ENCODE measurements at regions not wholly inside any gene's neighbourhood (a gene's known extent, or its start where the extent isn't known, plus 50 kb on each side); places are given as distances from the start of the nearest gene placed in this dataset.

GRCh38 chr15:81516461-81516860 is 142.4 kb upstream of the TMC3 start:
- Histone ChIP-seq H2AFZ (ENCODE audit: low read depth, low read length) (peak overlapping the region; percentile 2), H3K9ac (replicated peaks; ENCODE audit: extremely low read depth, insufficient read depth, low read length) (no peak overlapping the region), H3K27ac (ENCODE audit: insufficient read depth, low read depth, low read length) (no peak overlapping the region), H3K4me2 (ENCODE audit: insufficient read depth, low read length) (peak overlapping the region; percentile 47), H3K79me2 (ENCODE audit: control insufficient read depth, insufficient read depth, low read length) (no peaks in the 10 kb centered on the region), H3K4me3 (replicated peaks in 1 of 3; ENCODE audit: insufficient read depth in 1 of 3, low read depth in 1 of 3, low read length in 3 of 3) (peak overlapping the region in 1 of 3 experiments; percentile 3), H3K36me3 (ENCODE audit: control insufficient read depth in 2 of 2, extremely low read depth in 1 of 2, insufficient read depth in 2 of 2, low read length in 2 of 2) (no peaks in the 10 kb centered on the region), H3K27me3 (ENCODE audit: control insufficient read depth in 2 of 2, insufficient read depth in 2 of 2, low read length in 2 of 2) (no peaks in the 10 kb centered on the region), H4K20me1 (replicated peaks; ENCODE audit: control insufficient read depth, extremely low read depth, insufficient read depth, low read length) (no peaks in the 10 kb centered on the region), H3K9me3 (replicated peaks; ENCODE audit: control insufficient read depth, insufficient read depth, low read length) (no peaks in the 10 kb centered on the region), H3K9me1 (replicated peaks; ENCODE audit: control insufficient read depth, extremely low read depth, insufficient read depth, low read length) (no peaks in the 10 kb centered on the region), H3K4me1 (ENCODE audit: control insufficient read depth, extremely low read depth, insufficient read depth, low read length) (peaks cover 15% of the 10 kb centered on the region)
- intact Hi-C loops (cut with micrococcal nuclease) (loop anchor here (1.0 kb wide), 1 partner anchor 12 kb away; no protein-coding TSS in a partner anchor), dilution Hi-C loops (cut with MboI; ENCODE audit: extremely low pct_ligation_motif_present, low sequenced_read_pairs) (no loop called here)
- ChIA-PET POLR2A (interaction anchor here (1.0 to 1.5 kb wide), 2 partner anchors 12 to 15 kb away, joined by 3 to 4 read pairs; no protein-coding TSS in a partner anchor), CTCF (interaction anchor here (0.8 to 1.8 kb wide), 2 partner anchors 10 to 12 kb away, joined by 3 to 11 read pairs; no protein-coding TSS in a partner anchor)
- TF ChIP-seq FOS (IDR thresholded peaks at IDR 0.05; ENCODE audit: borderline replicate concordance, insufficient read depth, low read length) = peak; percentile 95
- peak; percentile 57 for TF ChIP-seq POLR2AphosphoS5 (IDR thresholded peaks at IDR 0.05; ENCODE audit: insufficient read depth, low read depth, low read length)
- TF ChIP-seq JUN (IDR thresholded peaks at IDR 0.05; ENCODE audit: borderline replicate concordance, insufficient read depth, insufficient read length, low read depth) = peak; percentile 68
- no peak for TF ChIP-seq POLR2A (IDR thresholded peaks at IDR 0.05; ENCODE audit: low read depth, low read length)
- TF ChIP-seq GATA2 (IDR thresholded peaks at IDR 0.05; ENCODE audit: insufficient read depth, insufficient read length, low read depth, low read length) = peak; percentile 89
- DNase-seq (ENCODE audit: low read depth, low spot score) (peak; percentile 81), FAIRE-seq (peak; percentile 69)
- no TSS peak for BruUV-seq (replicated peaks)

DNA sequence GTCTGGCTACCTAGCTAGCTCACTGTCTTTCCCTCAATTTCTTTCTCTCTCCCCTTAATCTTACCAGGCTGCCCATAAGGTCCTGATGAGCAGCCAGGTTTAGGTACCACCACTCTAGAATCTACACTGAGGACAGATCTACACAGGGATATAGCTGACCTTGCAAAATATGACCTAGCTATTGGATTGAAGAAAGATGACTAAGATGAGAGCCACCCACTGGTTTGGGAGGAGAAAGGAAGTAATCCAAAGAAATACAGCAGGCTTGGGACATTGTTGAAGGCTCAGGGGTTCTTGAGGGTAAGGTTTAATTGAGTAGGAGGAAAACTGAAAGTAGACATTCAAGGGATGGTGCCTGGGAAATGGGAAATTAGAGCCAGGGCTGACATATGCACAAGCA is 142.0 kb upstream of the TMC3 start:
- TF ChIP-seq MAX (IDR thresholded peaks at IDR 0.05; ENCODE audit: insufficient read depth, insufficient read length) (no peak), EZH2 (IDR thresholded peaks at IDR 0.05; ENCODE audit: borderline replicate concordance, low read depth, low read length, severe bottlenecking) (no peak), GATA2 (IDR thresholded peaks at IDR 0.05; ENCODE audit: insufficient read depth, insufficient read length, low read depth, low read length) (no peak), JUN (IDR thresholded peaks at IDR 0.05; ENCODE audit: borderline replicate concordance, insufficient read depth, insufficient read length, low read depth) (no peak), POLR2AphosphoS5 (IDR thresholded peaks at IDR 0.05; ENCODE audit: insufficient read depth, low read depth, low read length) (no peak), POLR2A (IDR thresholded peaks at IDR 0.05; ENCODE audit: low read depth, low read length) (no peak), MYC (IDR thresholded peaks at IDR 0.05; ENCODE audit: low read depth, low read length) (no peak), FOS (IDR thresholded peaks at IDR 0.05; ENCODE audit: borderline replicate concordance, insufficient read depth, low read length) (no peak)
- TF ChIP-seq, protein P1, sequence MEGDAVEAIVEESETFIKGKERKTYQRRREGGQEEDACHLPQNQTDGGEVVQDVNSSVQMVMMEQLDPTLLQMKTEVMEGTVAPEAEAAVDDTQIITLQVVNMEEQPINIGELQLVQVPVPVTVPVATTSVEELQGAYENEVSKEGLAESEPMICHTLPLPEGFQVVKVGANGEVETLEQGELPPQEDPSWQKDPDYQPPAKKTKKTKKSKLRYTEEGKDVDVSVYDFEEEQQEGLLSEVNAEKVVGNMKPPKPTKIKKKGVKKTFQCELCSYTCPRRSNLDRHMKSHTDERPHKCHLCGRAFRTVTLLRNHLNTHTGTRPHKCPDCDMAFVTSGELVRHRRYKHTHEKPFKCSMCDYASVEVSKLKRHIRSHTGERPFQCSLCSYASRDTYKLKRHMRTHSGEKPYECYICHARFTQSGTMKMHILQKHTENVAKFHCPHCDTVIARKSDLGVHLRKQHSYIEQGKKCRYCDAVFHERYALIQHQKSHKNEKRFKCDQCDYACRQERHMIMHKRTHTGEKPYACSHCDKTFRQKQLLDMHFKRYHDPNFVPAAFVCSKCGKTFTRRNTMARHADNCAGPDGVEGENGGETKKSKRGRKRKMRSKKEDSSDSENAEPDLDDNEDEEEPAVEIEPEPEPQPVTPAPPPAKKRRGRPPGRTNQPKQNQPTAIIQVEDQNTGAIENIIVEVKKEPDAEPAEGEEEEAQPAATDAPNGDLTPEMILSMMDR (IDR thresholded peaks at IDR 0.05; ENCODE audit: extremely low read depth in 1 of 2, insufficient read depth in 1 of 2, low read depth in 1 of 2, low read length in 2 of 2) = no peak
- Histone ChIP-seq H3K79me2 (ENCODE audit: control insufficient read depth, insufficient read depth, low read length) (no peaks in the 10 kb centered on the region), H2AFZ (ENCODE audit: low read depth, low read length) (peak overlapping the region; percentile 2), H3K27me3 (ENCODE audit: control insufficient read depth in 2 of 2, insufficient read depth in 2 of 2, low read length in 2 of 2) (no peaks in the 10 kb centered on the region), H3K9me3 (replicated peaks; ENCODE audit: control insufficient read depth, insufficient read depth, low read length) (no peaks in the 10 kb centered on the region), H3K4me2 (ENCODE audit: insufficient read depth, low read length) (peak overlapping the region; percentile 47), H4K20me1 (replicated peaks; ENCODE audit: control insufficient read depth, extremely low read depth, insufficient read depth, low read length) (no peaks in the 10 kb centered on the region), H3K4me1 (ENCODE audit: control insufficient read depth, extremely low read depth, insufficient read depth, low read length) (peaks cover 19% of the 10 kb centered on the region), H3K9ac (replicated peaks; ENCODE audit: extremely low read depth, insufficient read depth, low read length) (no peak overlapping the region), H3K9me1 (replicated peaks; ENCODE audit: control insufficient read depth, extremely low read depth, insufficient read depth, low read length) (no peaks in the 10 kb centered on the region), H3K4me3 (replicated peaks in 1 of 3; ENCODE audit: insufficient read depth in 1 of 3, low read depth in 1 of 3, low read length in 3 of 3) (peak overlapping the region in 1 of 3 experiments; percentile 3), H3K27ac (ENCODE audit: insufficient read depth, low read depth, low read length) (no peak overlapping the region), H3K36me3 (ENCODE audit: control insufficient read depth in 2 of 2, extremely low read depth in 1 of 2, insufficient read depth in 2 of 2, low read length in 2 of 2) (no peaks in the 10 kb centered on the region)
- no TSS peak for BruUV-seq (replicated peaks)
- no peak for FAIRE-seq
- dilution Hi-C loops (cut with MboI; ENCODE audit: extremely low pct_ligation_motif_present, low sequenced_read_pairs) (no loop called here), intact Hi-C loops (cut with micrococcal nuclease) (loop anchor here (1.0 kb wide), 1 partner anchor 12 kb away; no protein-coding TSS in a partner anchor)
- DNase-seq (ENCODE audit: low read depth, low spot score) = no peak
- POLR2A ChIA-PET = interaction anchor here (0.6 to 1.5 kb wide), 3 partner anchors 11 to 96 kb away, joined by 3 to 6 read pairs (median 4); no protein-coding TSS in a partner anchor
- CTCF ChIA-PET = interaction anchor here (0.8 to 1.8 kb wide), 2 partner anchors 9 to 12 kb away, joined by 3 to 11 read pairs; no protein-coding TSS in a partner anchor
